T-helper 2 cell treated with Interferon-gamma antibody and Interleukin-4, amounts not matched to agents 5 μg/mL and 100 μg/mL, for 36 hours (primary cell): ENCODE measurements at regions not wholly inside any gene's neighbourhood (a gene's known extent, or its start where the extent isn't known, plus 50 kb on each side); places are given as distances from the start of the nearest gene placed in this dataset.

Experiments
- DNase-seq: peaks from one replicate; pipeline ENCODE4 v3.0.0; 2021; ENCODE audit warnings: low spot score
- H3K27ac Mint-ChIP-seq: one replicate; pipeline ENCODE4 v1.8.0; 2021; ENCODE audit warnings: mild to moderate bottlenecking, mixed read lengths
- H3K27me3 Mint-ChIP-seq: one replicate; pipeline ENCODE4 v1.8.0; 2021; ENCODE audit warnings: low read depth, mixed read lengths
- H3K36me3 Mint-ChIP-seq: one replicate; pipeline ENCODE4 v1.8.0; 2021; ENCODE audit warnings: low read depth, mixed read lengths
- H3K4me1 Mint-ChIP-seq: one replicate; pipeline ENCODE4 v1.8.0; 2021; ENCODE audit warnings: low read depth, mixed read lengths
- H3K4me3 Mint-ChIP-seq: one replicate; pipeline ENCODE4 v1.8.0; 2022; ENCODE audit warnings: mild to moderate bottlenecking, moderate library complexity, mixed read lengths
- H3K9me3 Mint-ChIP-seq: one replicate; pipeline ENCODE4 v1.8.0; 2021; ENCODE audit warnings: mixed read lengths

GRCh38 chr7:46352004-46352954 lies 431.2 kb upstream of the IGFBP3 start:
- Mint-ChIP-seq H3K4me1 (no peaks in the 10 kb centered on the region), H3K4me3 (no peak overlapping the region), H3K27ac (no peak overlapping the region), H3K27me3 (no peaks in the 10 kb centered on the region), H3K9me3 (no peaks in the 10 kb centered on the region), H3K36me3 (no peaks in the 10 kb centered on the region)
- no peak for DNase-seq

- no peaks in the 10 kb centered on the region for H3K27me3 Mint-ChIP-seq
- H3K9me3 Mint-ChIP-seq, result no peaks in the 10 kb centered on the region
- no peaks in the 10 kb centered on the region for H3K36me3 Mint-ChIP-seq
- H3K4me3 Mint-ChIP-seq, result no peak overlapping the region
- H3K4me1 Mint-ChIP-seq, result no peaks in the 10 kb centered on the region
- no peak for DNase-seq
- no peak overlapping the region for H3K27ac Mint-ChIP-seq
These were observed 428.4 kb upstream of the IGFBP3 start for GRCh38 chr7:46349490-46349889.

GRCh38 chr7:46344533-46344932 lies 423.5 kb upstream of the IGFBP3 start:
- no peaks in the 10 kb centered on the region for H3K36me3 Mint-ChIP-seq
- H3K4me1 Mint-ChIP-seq, result no peaks in the 10 kb centered on the region
- DNase-seq, result no peak
- H3K9me3 Mint-ChIP-seq, result peaks cover 5% of the 10 kb centered on the region
- H3K27me3 Mint-ChIP-seq, result no peaks in the 10 kb centered on the region
- no peak overlapping the region for H3K4me3 Mint-ChIP-seq
- no peak overlapping the region for H3K27ac Mint-ChIP-seq

- no peak for DNase-seq
- no peaks in the 10 kb centered on the region for H3K4me1 Mint-ChIP-seq
- H3K9me3 Mint-ChIP-seq, result peaks cover 5% of the 10 kb centered on the region
- no peaks in the 10 kb centered on the region for H3K27me3 Mint-ChIP-seq
- no peak overlapping the region for H3K27ac Mint-ChIP-seq
- H3K4me3 Mint-ChIP-seq, result no peak overlapping the region
- no peaks in the 10 kb centered on the region for H3K36me3 Mint-ChIP-seq
These were observed 422.7 kb upstream of the IGFBP3 start for GRCh38 chr7:46343802-46344201.

GRCh38 chr7:46322937-46323336 lies 401.9 kb upstream of the IGFBP3 start:
- no peak for DNase-seq
- no peaks in the 10 kb centered on the region for H3K27me3 Mint-ChIP-seq
- no peak overlapping the region for H3K4me3 Mint-ChIP-seq
- no peak overlapping the region for H3K27ac Mint-ChIP-seq
- H3K36me3 Mint-ChIP-seq, result no peaks in the 10 kb centered on the region
- H3K9me3 Mint-ChIP-seq, result peaks cover 5% of the 10 kb centered on the region
- H3K4me1 Mint-ChIP-seq, result no peaks in the 10 kb centered on the region

- peaks cover 5% of the 10 kb centered on the region for H3K9me3 Mint-ChIP-seq
- no peaks in the 10 kb centered on the region for H3K27me3 Mint-ChIP-seq
- no peak overlapping the region for H3K27ac Mint-ChIP-seq
- H3K4me3 Mint-ChIP-seq, result no peak overlapping the region
- no peaks in the 10 kb centered on the region for H3K36me3 Mint-ChIP-seq
- DNase-seq, result no peak
- H3K4me1 Mint-ChIP-seq, result no peaks in the 10 kb centered on the region
These were observed 400.6 kb upstream of the IGFBP3 start for GRCh38 chr7:46321556-46322205.

GRCh38 chr7:46320956-46321355 lies 399.9 kb upstream of the IGFBP3 start:
- Mint-ChIP-seq H3K9me3 (peaks cover 5% of the 10 kb centered on the region), H3K4me1 (no peaks in the 10 kb centered on the region), H3K4me3 (no peak overlapping the region), H3K27ac (no peak overlapping the region), H3K27me3 (no peaks in the 10 kb centered on the region), H3K36me3 (no peaks in the 10 kb centered on the region)
- no peak for DNase-seq

- Mint-ChIP-seq H3K4me3 (no peak overlapping the region), H3K9me3 (no peaks in the 10 kb centered on the region), H3K27me3 (no peaks in the 10 kb centered on the region), H3K27ac (no peak overlapping the region), H3K4me1 (no peaks in the 10 kb centered on the region), H3K36me3 (no peaks in the 10 kb centered on the region)
- DNase-seq, result no peak
These were observed 398.8 kb upstream of the IGFBP3 start for GRCh38 chr7:46319841-46320240.

GRCh38 chr7:46318276-46318675 lies 397.2 kb upstream of the IGFBP3 start:
- DNase-seq, result no peak
- Mint-ChIP-seq H3K36me3 (no peaks in the 10 kb centered on the region), H3K4me3 (no peak overlapping the region), H3K27me3 (no peaks in the 10 kb centered on the region), H3K4me1 (no peaks in the 10 kb centered on the region), H3K9me3 (no peaks in the 10 kb centered on the region), H3K27ac (no peak overlapping the region)

- Mint-ChIP-seq H3K36me3 (no peaks in the 10 kb centered on the region), H3K4me1 (no peaks in the 10 kb centered on the region), H3K27me3 (no peaks in the 10 kb centered on the region), H3K4me3 (no peak overlapping the region), H3K9me3 (no peaks in the 10 kb centered on the region), H3K27ac (no peak overlapping the region)
- DNase-seq, result no peak
These were observed 396.2 kb upstream of the IGFBP3 start for GRCh38 chr7:46317256-46317655.

- DNase-seq, result no peak
- H3K4me1 Mint-ChIP-seq, result no peaks in the 10 kb centered on the region
- no peaks in the 10 kb centered on the region for H3K9me3 Mint-ChIP-seq
- no peaks in the 10 kb centered on the region for H3K27me3 Mint-ChIP-seq
- H3K27ac Mint-ChIP-seq, result no peak overlapping the region
- no peaks in the 10 kb centered on the region for H3K36me3 Mint-ChIP-seq
- no peak overlapping the region for H3K4me3 Mint-ChIP-seq
These were observed 394.8 kb upstream of the IGFBP3 start for GRCh38 chr7:46315891-46316290.

GRCh38 chr7:46301677-46302076 lies 380.6 kb upstream of the IGFBP3 start:
- Mint-ChIP-seq H3K27me3 (no peaks in the 10 kb centered on the region), H3K27ac (no peak overlapping the region)

GRCh38 chr7:46297515-46297914 lies 376.4 kb upstream of the IGFBP3 start:
- Mint-ChIP-seq H3K27ac (no peak overlapping the region), H3K9me3 (peaks cover 10% of the 10 kb centered on the region), H3K36me3 (no peaks in the 10 kb centered on the region)

More at GRCh38 chr7:46301677-46302076, 380.6 kb upstream of the IGFBP3 start:
- H3K9me3 Mint-ChIP-seq, result peaks cover 3% of the 10 kb centered on the region
- DNase-seq, result no peak
- no peak overlapping the region for H3K4me3 Mint-ChIP-seq
- H3K36me3 Mint-ChIP-seq, result no peaks in the 10 kb centered on the region
- H3K4me1 Mint-ChIP-seq, result no peaks in the 10 kb centered on the region

GRCh38 chr7:46296526-46296925 lies 375.5 kb upstream of the IGFBP3 start:
- no peak for DNase-seq
- Mint-ChIP-seq H3K9me3 (peaks cover 10% of the 10 kb centered on the region), H3K4me3 (no peak overlapping the region), H3K36me3 (no peaks in the 10 kb centered on the region), H3K27me3 (no peaks in the 10 kb centered on the region), H3K4me1 (no peaks in the 10 kb centered on the region), H3K27ac (no peak overlapping the region)

More at GRCh38 chr7:46297515-46297914, 376.4 kb upstream of the IGFBP3 start:
- Mint-ChIP-seq H3K4me1 (no peaks in the 10 kb centered on the region), H3K4me3 (no peak overlapping the region), H3K27me3 (no peaks in the 10 kb centered on the region)
- DNase-seq, result no peak
